Fibroblast of lung (primary cell): ENCODE measurements at regions not wholly inside any gene's neighbourhood (a gene's known extent, or its start where the extent isn't known, plus 50 kb on each side); places are given as distances from the start of the nearest gene placed in this dataset.

Source experiments
- DNase-seq, 2 donors: peaks; one replicate each; pipeline versions ENCODE4 v3.0.0 to v3.0.0-alpha.2; 2010; ENCODE audit warnings: low read depth in 2 of 2
- H2AFZ ChIP-seq: 2 replicates; pipeline ENCODE4 v1.5.1; 2012; ENCODE audit warnings: low read length, control low read depth, inconsistent platforms
- H3K27ac ChIP-seq: 2 replicates; pipeline ENCODE4 v1.5.1; 2011; ENCODE audit warnings: low read length, control low read depth; ENCODE audit not compliant: insufficient read depth
- H3K27me3 ChIP-seq: 2 replicates; pipeline ENCODE4 v1.5.1; 2011; ENCODE audit warnings: mild to moderate bottlenecking, low read length; ENCODE audit not compliant: control insufficient read depth, insufficient read depth
- H3K36me3 ChIP-seq: 2 replicates; pipeline ENCODE4 v1.5.1; 2011; ENCODE audit warnings: low read length; ENCODE audit not compliant: control insufficient read depth, insufficient read depth
- H3K4me1 ChIP-seq: 2 replicates; pipeline ENCODE4 v1.5.1; 2011; ENCODE audit warnings: low read length; ENCODE audit not compliant: control insufficient read depth, insufficient read depth; ENCODE audit errors: extremely low read depth
- H3K4me2 ChIP-seq: 2 replicates; pipeline ENCODE4 v1.5.1; 2011; ENCODE audit warnings: low read length, control low read depth; ENCODE audit not compliant: insufficient read depth; ENCODE audit errors: extremely low read depth
- H3K4me3 ChIP-seq, 4 experiments: fragments of 200-600 bp in 1 of 4; sonication (generic) in 1 of 4; replicated peaks in 1 of 4; 2 replicates each; pipeline ENCODE4 v1.5.1; 2011 to 2016; ENCODE audit warnings: low read length in 4 of 4, low read depth in 3 of 4, mild to moderate bottlenecking in 3 of 4, control low read depth in 2 of 4, inconsistent platforms in 1 of 4, mixed read lengths in 1 of 4; ENCODE audit not compliant: insufficient read depth in 1 of 4; ENCODE audit errors: control extremely low read depth in 1 of 4
- H3K79me2 ChIP-seq: 2 replicates; pipeline ENCODE4 v1.5.1; 2012; ENCODE audit warnings: mild to moderate bottlenecking, low read length, inconsistent platforms; ENCODE audit not compliant: control insufficient read depth, insufficient read depth
- H3K9ac ChIP-seq: 2 replicates; pipeline ENCODE4 v1.5.1; 2011; ENCODE audit warnings: mild to moderate bottlenecking, low read length, control low read depth; ENCODE audit not compliant: insufficient read depth
- H3K9me3 ChIP-seq: 2 replicates; pipeline ENCODE4 v1.5.1; 2012; ENCODE audit warnings: low read depth, low read length; ENCODE audit not compliant: control insufficient read depth, insufficient read depth
- H4K20me1 ChIP-seq: 2 replicates; pipeline ENCODE4 v1.5.1; 2011; ENCODE audit warnings: low read length; ENCODE audit not compliant: control insufficient read depth, insufficient read depth; ENCODE audit errors: extremely low read depth
- CTCF ChIP-seq, 2 donors: IDR thresholded peaks in 1 of 2; conservative IDR thresholded peaks in 1 of 2; 1 replicate in 1 of 2; 2 replicates in 1 of 2; pipeline ENCODE4 v1.5.1; 2011 to 2012; ENCODE audit warnings: low read length in 2 of 2, control low read depth in 1 of 2, inconsistent platforms in 1 of 2, low read depth in 1 of 2, mild to moderate bottlenecking in 1 of 2
- EZH2 ChIP-seq: IDR thresholded peaks from 2 replicates; pipeline ENCODE4 v1.5.1; 2012; ENCODE audit warnings: low read length, control low read depth, mild to moderate bottlenecking; ENCODE audit errors: missing control alignments

- no peak overlapping the region for H3K9ac ChIP-seq
- no peaks in the 10 kb centered on the region for H3K9me3 ChIP-seq
- TF ChIP-seq CTCF (conservative IDR thresholded peaks at IDR 0.05 in 1 of 2, IDR thresholded peaks at IDR 0.05 in 1 of 2; ENCODE audit: low read depth in 1 of 2, low read length in 2 of 2), result no peak
- peaks cover 19% of the 10 kb centered on the region for H3K4me1 ChIP-seq
- DNase-seq, result peak; percentile 74 to 96
- H3K79me2 ChIP-seq, result no peaks in the 10 kb centered on the region
- peak overlapping the region; percentile 0 for H3K4me2 ChIP-seq
- no peak overlapping the region for H3K27ac ChIP-seq
- H3K36me3 ChIP-seq, result no peaks in the 10 kb centered on the region
- no peaks in the 10 kb centered on the region for H3K27me3 ChIP-seq
- no peak overlapping the region for H3K4me3 ChIP-seq
- no peak overlapping the region for H2AFZ ChIP-seq
- no peaks in the 10 kb centered on the region for H4K20me1 ChIP-seq
Measured at GRCh38 chr6:11428895-11429294, 108.7 kb upstream of the TMEM170B start.

- H3K9me3 ChIP-seq, result no peaks in the 10 kb centered on the region
- H3K79me2 ChIP-seq, result no peaks in the 10 kb centered on the region
- no peak overlapping the region for H3K27ac ChIP-seq
- H3K36me3 ChIP-seq, result no peaks in the 10 kb centered on the region
- no peak overlapping the region for H3K4me3 ChIP-seq
- no peak overlapping the region for H3K4me2 ChIP-seq
- TF ChIP-seq CTCF (conservative IDR thresholded peaks at IDR 0.05 in 1 of 2, IDR thresholded peaks at IDR 0.05 in 1 of 2; ENCODE audit: low read depth in 1 of 2, low read length in 2 of 2), result no peak
- no peak for TF ChIP-seq EZH2
- no peaks in the 10 kb centered on the region for H4K20me1 ChIP-seq
- no peak for DNase-seq
- peaks cover 16% of the 10 kb centered on the region for H3K4me1 ChIP-seq
- H3K9ac ChIP-seq, result no peak overlapping the region
- no peaks in the 10 kb centered on the region for H3K27me3 ChIP-seq
- no peak overlapping the region for H2AFZ ChIP-seq
Measured at GRCh38 chr6:11428371-11428770, 109.2 kb upstream of the TMEM170B start.

GRCh38 chr6:11427723-11428245, 109.8 kb upstream of the TMEM170B start:
- no peak for TF ChIP-seq CTCF (conservative IDR thresholded peaks at IDR 0.05 in 1 of 2, IDR thresholded peaks at IDR 0.05 in 1 of 2; ENCODE audit: low read depth in 1 of 2, low read length in 2 of 2)
- no peak for TF ChIP-seq EZH2
- peak in 1 of 2 donors; percentile 56 for DNase-seq
- Histone ChIP-seq H3K4me1 (peaks cover 16% of the 10 kb centered on the region), H3K27me3 (no peaks in the 10 kb centered on the region), H2AFZ (no peak overlapping the region), H3K79me2 (no peaks in the 10 kb centered on the region), H3K9ac (no peak overlapping the region), H3K27ac (no peak overlapping the region), H3K4me3 (no peak overlapping the region), H3K9me3 (no peaks in the 10 kb centered on the region), H3K4me2 (peak overlapping the region; percentile 27), H3K36me3 (no peaks in the 10 kb centered on the region), H4K20me1 (no peaks in the 10 kb centered on the region)
